BLaER1 treated with 17β-estradiol and CSF1 and Interleukin-3, amounts not matched to agents 10 nM and 100 nM (cell line): ENCODE measurements at regions not wholly inside any gene's neighbourhood (a gene's known extent, or its start where the extent isn't known, plus 50 kb on each side); places are given as distances from the start of the nearest gene placed in this dataset.
"Not testable (repeated sequence)": the region's sequence is repeated elsewhere in the genome, so short reads cannot be mapped to it uniquely, and the experiment has no call there.

Experiments used
- H3K27ac ChIP-seq, 11 experiments: shearing (Covaris generic); formaldehyde crosslinking; 2 replicates each; pipeline ENCODE4 v1.8.1; 2022
- H3K27me3 ChIP-seq, 11 experiments: shearing (Covaris generic); formaldehyde crosslinking; 2 replicates each; pipeline ENCODE4 v1.8.1; 2022
- H3K36me3 ChIP-seq, 11 experiments: shearing (Covaris generic); formaldehyde crosslinking; 2 replicates each; pipeline ENCODE4 v1.8.1; 2022
- H3K4me1 ChIP-seq, 10 experiments: shearing (Covaris generic); formaldehyde crosslinking; 2 replicates each; pipeline ENCODE4 v1.8.1; 2022
- H3K4me2 ChIP-seq, 11 experiments: shearing (Covaris generic); formaldehyde crosslinking; 2 replicates each; pipeline ENCODE4 v1.8.1; 2022
- H3K4me3 ChIP-seq, 10 experiments: shearing (Covaris generic); formaldehyde crosslinking; 2 replicates each; pipeline ENCODE4 v1.8.1; 2022
- H3K9ac ChIP-seq, 11 experiments: shearing (Covaris generic); formaldehyde crosslinking; 2 replicates each; pipeline ENCODE4 v1.8.1; 2022
- H3K9me3 ChIP-seq, 11 experiments: shearing (Covaris generic); formaldehyde crosslinking; replicated peaks in 1 of 11; 2 replicates each; pipeline ENCODE4 v1.8.1; 2022
- H4K20me1 ChIP-seq, 11 experiments: shearing (Covaris generic); formaldehyde crosslinking; 2 replicates each; pipeline ENCODE4 v1.8.1; 2022
- Cebpa-rat ChIP-seq, 11 experiments: shearing (Covaris generic); IDR thresholded peaks; 2 replicates each; pipeline ENCODE4 v1.8.1; 2022

- 0 out of 22 replicates have a peak, but pooled peaks cover 0 to 4% (median 0%) of the 10 kb centered on the region in 11 experiments for H3K9me3 ChIP-seq
- peaks cover 0 to 8% (median 5%) of the 10 kb centered on the region in 10 experiments; a peak in 9 of 20 replicates for H3K4me1 ChIP-seq
- no peak for TF ChIP-seq Cebpa-rat (IDR thresholded peaks at IDR 0.05)
- no peaks in the 10 kb centered on the region for H4K20me1 ChIP-seq
- H3K4me3 ChIP-seq = no peak overlapping the region
- H3K27ac ChIP-seq = no peak overlapping the region
- H3K9ac ChIP-seq = no peak overlapping the region
- H3K4me2 ChIP-seq = peak overlapping the region in 7 of 11 experiments; percentile 9 to 35 (median 18); a peak in 10 of 22 replicates
- H3K27me3 ChIP-seq = no peaks in the 10 kb centered on the region
- no peaks in the 10 kb centered on the region for H3K36me3 ChIP-seq
These were observed 199.3 kb downstream of the C16orf95 start for GRCh38 chr16:87117936-87118335.

GRCh38 chr16:87119168-87119567, 198.0 kb downstream of the C16orf95 start:
- H3K4me3 ChIP-seq = no peak overlapping the region
- no peak overlapping the region for H3K9ac ChIP-seq
- H3K27ac ChIP-seq = no peak overlapping the region
- no peak for TF ChIP-seq Cebpa-rat (IDR thresholded peaks at IDR 0.05)
- H3K27me3 ChIP-seq = no peaks in the 10 kb centered on the region
- no peaks in the 10 kb centered on the region for H3K36me3 ChIP-seq
- peaks cover 0 to 7% (median 0%) of the 10 kb centered on the region in 11 experiments; a peak in 1 of 22 replicates for H3K9me3 ChIP-seq
- H3K4me2 ChIP-seq = no peak overlapping the region
- peaks cover 0 to 8% (median 5%) of the 10 kb centered on the region in 10 experiments; a peak in 9 of 20 replicates for H3K4me1 ChIP-seq
- H4K20me1 ChIP-seq = no peaks in the 10 kb centered on the region

GRCh38 chr16:87119748-87120147, 197.4 kb downstream of the C16orf95 start:
- no peak for TF ChIP-seq Cebpa-rat (IDR thresholded peaks at IDR 0.05)
- Histone ChIP-seq H3K9ac (no peak overlapping the region), H3K27ac (no peak overlapping the region), H3K4me3 (no peak overlapping the region), H3K4me1 (peaks cover 0 to 8% (median 5%) of the 10 kb centered on the region in 10 experiments; a peak in 9 of 20 replicates), H4K20me1 (no peaks in the 10 kb centered on the region), H3K4me2 (no peak overlapping the region), H3K36me3 (no peaks in the 10 kb centered on the region), H3K9me3 (peaks cover 0 to 7% (median 0%) of the 10 kb centered on the region in 11 experiments; a peak in 1 of 22 replicates), H3K27me3 (no peaks in the 10 kb centered on the region)

GRCh38 chr16:87121816-87122215, 195.4 kb downstream of the C16orf95 start:
- Histone ChIP-seq H3K4me1 (peaks cover 3 to 19% (median 12%) of the 10 kb centered on the region in 10 experiments; a peak in 13 of 20 replicates), H3K4me3 (no peak overlapping the region), H3K9me3 (peaks cover 0 to 5% (median 0%) of the 10 kb centered on the region in 11 experiments; a peak in 1 of 22 replicates), H3K9ac (no peak overlapping the region), H3K36me3 (no peaks in the 10 kb centered on the region), H3K27me3 (no peaks in the 10 kb centered on the region), H4K20me1 (no peaks in the 10 kb centered on the region), H3K4me2 (no peak overlapping the region), H3K27ac (no peak overlapping the region)
- TF ChIP-seq Cebpa-rat (IDR thresholded peaks at IDR 0.05) = no peak

GRCh38 chr16:87123356-87124001, 193.7 kb downstream of the C16orf95 start:
- Histone ChIP-seq H3K9me3 (peaks cover 0 to 5% (median 0%) of the 10 kb centered on the region in 11 experiments; a peak in 3 of 22 replicates), H3K4me3 (no peak overlapping the region), H3K27me3 (no peaks in the 10 kb centered on the region), H3K4me1 (peaks cover 0 to 20% (median 14%) of the 10 kb centered on the region in 10 experiments; a peak in 12 of 20 replicates), H4K20me1 (no peaks in the 10 kb centered on the region; a peak in 1 of 22 replicates), H3K36me3 (no peaks in the 10 kb centered on the region), H3K4me2 (no peak overlapping the region), H3K27ac (no peak overlapping the region), H3K9ac (no peak overlapping the region)
- no peak for TF ChIP-seq Cebpa-rat (IDR thresholded peaks at IDR 0.05)

GRCh38 chr16:87124405-87124804, 192.8 kb downstream of the C16orf95 start:
- not testable (repeated sequence) for H3K4me2 ChIP-seq, H3K27ac ChIP-seq, H3K4me3 ChIP-seq, H3K9ac ChIP-seq, H4K20me1 ChIP-seq, H3K36me3 ChIP-seq, H3K27me3 ChIP-seq, H3K9me3 ChIP-seq
- H3K4me1 ChIP-seq = peaks cover 0 to 20% (median 14%) of the 10 kb centered on the region in 10 experiments; a peak in 12 of 20 replicates

- H4K20me1 ChIP-seq = no peaks in the 10 kb centered on the region; a peak in 1 of 22 replicates
- no peak overlapping the region for H3K9ac ChIP-seq
- peaks cover 0 to 6% (median 0%) of the 10 kb centered on the region in 11 experiments; a peak in 3 of 22 replicates for H3K9me3 ChIP-seq
- no peak for TF ChIP-seq Cebpa-rat (IDR thresholded peaks at IDR 0.05)
- H3K36me3 ChIP-seq = no peaks in the 10 kb centered on the region
- H3K4me2 ChIP-seq = no peak overlapping the region
- no peak overlapping the region for H3K27ac ChIP-seq
- H3K27me3 ChIP-seq = no peaks in the 10 kb centered on the region
- H3K4me1 ChIP-seq = peaks cover 0 to 20% (median 14%) of the 10 kb centered on the region in 10 experiments; a peak in 12 of 20 replicates
- no peak overlapping the region for H3K4me3 ChIP-seq
These were observed 191.7 kb downstream of the C16orf95 start for GRCh38 chr16:87125206-87126155.

GRCh38 chr16:87126403-87127025, 190.7 kb downstream of the C16orf95 start:
- no peaks in the 10 kb centered on the region; a peak in 1 of 22 replicates for H4K20me1 ChIP-seq
- no peaks in the 10 kb centered on the region for H3K36me3 ChIP-seq
- H3K27me3 ChIP-seq = no peaks in the 10 kb centered on the region
- H3K4me2 ChIP-seq = peak overlapping the region in 8 of 11 experiments; percentile 14 to 71 (median 53); a peak in 14 of 22 replicates
- H3K4me3 ChIP-seq = no peak overlapping the region
- no peak for TF ChIP-seq Cebpa-rat (IDR thresholded peaks at IDR 0.05)
- H3K9ac ChIP-seq = peak overlapping the region in 2 of 11 experiments; percentile 3 to 9; a peak in 1 of 22 replicates
- H3K4me1 ChIP-seq = peaks cover 0 to 20% (median 14%) of the 10 kb centered on the region in 10 experiments; a peak in 12 of 20 replicates
- H3K9me3 ChIP-seq = peaks cover 0 to 6% (median 0%) of the 10 kb centered on the region in 11 experiments; a peak in 3 of 22 replicates
- H3K27ac ChIP-seq = no peak overlapping the region
